ENCODE measurements at regions not wholly inside any gene's neighbourhood (a gene's known extent, or its start where the extent isn't known, plus 50 kb on each side); places are given as distances from the start of the nearest gene placed in this dataset.

GRCh38 chr2:80822999-80823398 is 518.4 kb upstream of the LRRTM1 start:
- 74% methylated on average over 2 of the region's 4 CpGs for WGBS (ENCODE audit: insufficient coverage)
- ATAC-seq (no peak), DNase-seq (no peak)
- H3K4me1 ChIP-seq (ENCODE audit: control insufficient read depth, insufficient read depth, low read length): no peaks in the 10 kb centered on the region
- H3K36me3 ChIP-seq (ENCODE audit: control insufficient read depth, insufficient read depth, low read length): no peaks in the 10 kb centered on the region
- peaks cover 15% of the 10 kb centered on the region in 2 donors for H3K9me3 Mint-ChIP-seq
- H3K27ac ChIP-seq (ENCODE audit: low read length): no peak overlapping the region
- H3K27me3 Mint-ChIP-seq (ENCODE audit: low read depth in 2 of 2): no peaks in the 10 kb centered on the region
- H3K4me3 Mint-ChIP-seq: no peak overlapping the region
- H3K36me3 Mint-ChIP-seq: peaks cover 8% of the 10 kb centered on the region
- H3K9me3 ChIP-seq (ENCODE audit: control insufficient read depth, insufficient read depth, low read length): no peaks in the 10 kb centered on the region
- H3K27ac Mint-ChIP-seq: no peak overlapping the region
- TF ChIP-seq CTCF (IDR thresholded peaks at IDR 0.05): no peak
- H3K4me3 ChIP-seq (ENCODE audit: low read length): no peak overlapping the region
- H3K4me1 Mint-ChIP-seq: no peaks in the 10 kb centered on the region
- intact Hi-C loops (cut with micrococcal nuclease): no loop called here
- H3K27me3 ChIP-seq (ENCODE audit: control insufficient read depth, insufficient read depth, low read length): no peaks in the 10 kb centered on the region

GRCh38 chr2:80815259-80815658 is 510.7 kb upstream of the LRRTM1 start:
- intact Hi-C loops (cut with micrococcal nuclease): no loop called here
- Histone ChIP-seq H3K4me3 (ENCODE audit: low read length) (no peak overlapping the region), H3K36me3 (ENCODE audit: control insufficient read depth, insufficient read depth, low read length) (no peaks in the 10 kb centered on the region), H3K27me3 (ENCODE audit: control insufficient read depth, insufficient read depth, low read length) (no peaks in the 10 kb centered on the region), H3K27ac (ENCODE audit: low read length) (no peak overlapping the region), H3K9me3 (ENCODE audit: control insufficient read depth, insufficient read depth, low read length) (peaks cover 15% of the 10 kb centered on the region), H3K4me1 (ENCODE audit: control insufficient read depth, insufficient read depth, low read length) (no peaks in the 10 kb centered on the region)
- TF ChIP-seq CTCF (IDR thresholded peaks at IDR 0.05): no peak
- H3K4me3 Mint-ChIP-seq: no peak overlapping the region
- WGBS (ENCODE audit: insufficient coverage): 73% methylated on average over 1 of the region's 1 CpG
- no peak for DNase-seq
- H3K27ac Mint-ChIP-seq: no peak overlapping the region
- H3K9me3 Mint-ChIP-seq: peaks cover 25 to 30% of the 10 kb centered on the region in 2 donors
- no peak for ATAC-seq
- H3K36me3 Mint-ChIP-seq: peaks cover 8% of the 10 kb centered on the region
- H3K27me3 Mint-ChIP-seq (ENCODE audit: low read depth in 2 of 2): no peaks in the 10 kb centered on the region
- no peaks in the 10 kb centered on the region for H3K4me1 Mint-ChIP-seq

- Mint-ChIP-seq H3K9me3 (peaks cover 11 to 18% of the 10 kb centered on the region in 2 donors), H3K27ac (no peak overlapping the region), H3K27me3 (ENCODE audit: low read depth in 2 of 2) (no peaks in the 10 kb centered on the region), H3K4me1 (no peaks in the 10 kb centered on the region), H3K36me3 (peaks cover 2% of the 10 kb centered on the region), H3K4me3 (no peak overlapping the region)
- no peak for DNase-seq
- no CpG with 5 or more reads among the region's 1 CpG for WGBS (ENCODE audit: insufficient coverage)
- H3K27ac ChIP-seq (ENCODE audit: low read length): no peak overlapping the region
- H3K4me1 ChIP-seq (ENCODE audit: control insufficient read depth, insufficient read depth, low read length): no peaks in the 10 kb centered on the region
- H3K36me3 ChIP-seq (ENCODE audit: control insufficient read depth, insufficient read depth, low read length): no peaks in the 10 kb centered on the region
- H3K9me3 ChIP-seq (ENCODE audit: control insufficient read depth, insufficient read depth, low read length): no peaks in the 10 kb centered on the region
- intact Hi-C loops (cut with micrococcal nuclease): no loop called here
- ATAC-seq: no peak
- H3K4me3 ChIP-seq (ENCODE audit: low read length): no peak overlapping the region
- TF ChIP-seq CTCF (IDR thresholded peaks at IDR 0.05): no peak
- no peaks in the 10 kb centered on the region for H3K27me3 ChIP-seq (ENCODE audit: control insufficient read depth, insufficient read depth, low read length)
Observed at GRCh38 chr2:80786584-80786983, 482.0 kb upstream of the LRRTM1 start.

GRCh38 chr2:80778704-80779103 is 474.2 kb upstream of the LRRTM1 start:
- H3K36me3 Mint-ChIP-seq: no peaks in the 10 kb centered on the region
- Histone ChIP-seq H3K4me3 (ENCODE audit: low read length) (no peak overlapping the region), H3K27ac (ENCODE audit: low read length) (no peak overlapping the region), H3K27me3 (ENCODE audit: control insufficient read depth, insufficient read depth, low read length) (no peaks in the 10 kb centered on the region), H3K4me1 (ENCODE audit: control insufficient read depth, insufficient read depth, low read length) (no peaks in the 10 kb centered on the region), H3K9me3 (ENCODE audit: control insufficient read depth, insufficient read depth, low read length) (peaks cover 3% of the 10 kb centered on the region), H3K36me3 (ENCODE audit: control insufficient read depth, insufficient read depth, low read length) (no peaks in the 10 kb centered on the region)
- H3K4me3 Mint-ChIP-seq: no peak overlapping the region
- intact Hi-C loops (cut with micrococcal nuclease): no loop called here
- no peaks in the 10 kb centered on the region for H3K4me1 Mint-ChIP-seq
- H3K27ac Mint-ChIP-seq: no peak overlapping the region
- no peak for TF ChIP-seq CTCF (IDR thresholded peaks at IDR 0.05)
- ATAC-seq: no peak
- H3K9me3 Mint-ChIP-seq: peaks cover 13 to 27% of the 10 kb centered on the region in 2 donors
- no peaks in the 10 kb centered on the region for H3K27me3 Mint-ChIP-seq (ENCODE audit: low read depth in 2 of 2)
- no peak for DNase-seq

Data from natural killer cell (primary cell).